ENCODE measurements at regions not wholly inside any gene's neighbourhood (a gene's known extent, or its start where the extent isn't known, plus 50 kb on each side); places are given as distances from the start of the nearest gene placed in this dataset.

DNA sequence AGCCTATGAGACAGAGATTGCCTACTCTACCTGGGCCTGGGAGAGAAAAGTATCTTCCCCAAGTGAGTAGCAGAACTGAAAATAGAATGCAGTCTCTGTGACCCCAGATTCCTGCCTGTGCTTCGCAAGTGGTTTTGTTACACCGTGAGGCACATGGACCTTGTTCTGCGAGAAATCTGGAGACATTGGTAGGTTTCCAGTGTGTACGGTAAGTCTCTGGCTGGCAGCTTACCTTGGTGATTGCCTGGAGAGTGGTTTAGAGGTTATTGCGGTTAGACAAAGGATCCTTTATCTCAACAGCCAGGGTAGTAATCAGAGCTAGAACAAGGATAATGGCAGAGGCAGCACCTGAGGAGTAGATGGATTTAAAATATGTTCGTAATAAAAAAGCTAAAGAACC, 606.0 kb upstream of the GCFC2 start:
- no peak for DNase-seq
- H3K4me1 ChIP-seq = no peaks in the 10 kb centered on the region
- no peak overlapping the region for H3K27ac ChIP-seq
- intact Hi-C loops (cut with DNase I; ENCODE audit: low total_unique reads) = no loop called here
- H3K36me3 ChIP-seq = no peaks in the 10 kb centered on the region
- TF ChIP-seq POLR2A (IDR thresholded peaks at IDR 0.05) = no peak
- TF ChIP-seq, protein P1, sequence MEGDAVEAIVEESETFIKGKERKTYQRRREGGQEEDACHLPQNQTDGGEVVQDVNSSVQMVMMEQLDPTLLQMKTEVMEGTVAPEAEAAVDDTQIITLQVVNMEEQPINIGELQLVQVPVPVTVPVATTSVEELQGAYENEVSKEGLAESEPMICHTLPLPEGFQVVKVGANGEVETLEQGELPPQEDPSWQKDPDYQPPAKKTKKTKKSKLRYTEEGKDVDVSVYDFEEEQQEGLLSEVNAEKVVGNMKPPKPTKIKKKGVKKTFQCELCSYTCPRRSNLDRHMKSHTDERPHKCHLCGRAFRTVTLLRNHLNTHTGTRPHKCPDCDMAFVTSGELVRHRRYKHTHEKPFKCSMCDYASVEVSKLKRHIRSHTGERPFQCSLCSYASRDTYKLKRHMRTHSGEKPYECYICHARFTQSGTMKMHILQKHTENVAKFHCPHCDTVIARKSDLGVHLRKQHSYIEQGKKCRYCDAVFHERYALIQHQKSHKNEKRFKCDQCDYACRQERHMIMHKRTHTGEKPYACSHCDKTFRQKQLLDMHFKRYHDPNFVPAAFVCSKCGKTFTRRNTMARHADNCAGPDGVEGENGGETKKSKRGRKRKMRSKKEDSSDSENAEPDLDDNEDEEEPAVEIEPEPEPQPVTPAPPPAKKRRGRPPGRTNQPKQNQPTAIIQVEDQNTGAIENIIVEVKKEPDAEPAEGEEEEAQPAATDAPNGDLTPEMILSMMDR (IDR thresholded peaks at IDR 0.05) = no peak
- no peaks in the 10 kb centered on the region for H3K27me3 ChIP-seq
- H3K4me3 ChIP-seq = no peak overlapping the region
- no peaks in the 10 kb centered on the region for H3K9me3 ChIP-seq

DNA sequence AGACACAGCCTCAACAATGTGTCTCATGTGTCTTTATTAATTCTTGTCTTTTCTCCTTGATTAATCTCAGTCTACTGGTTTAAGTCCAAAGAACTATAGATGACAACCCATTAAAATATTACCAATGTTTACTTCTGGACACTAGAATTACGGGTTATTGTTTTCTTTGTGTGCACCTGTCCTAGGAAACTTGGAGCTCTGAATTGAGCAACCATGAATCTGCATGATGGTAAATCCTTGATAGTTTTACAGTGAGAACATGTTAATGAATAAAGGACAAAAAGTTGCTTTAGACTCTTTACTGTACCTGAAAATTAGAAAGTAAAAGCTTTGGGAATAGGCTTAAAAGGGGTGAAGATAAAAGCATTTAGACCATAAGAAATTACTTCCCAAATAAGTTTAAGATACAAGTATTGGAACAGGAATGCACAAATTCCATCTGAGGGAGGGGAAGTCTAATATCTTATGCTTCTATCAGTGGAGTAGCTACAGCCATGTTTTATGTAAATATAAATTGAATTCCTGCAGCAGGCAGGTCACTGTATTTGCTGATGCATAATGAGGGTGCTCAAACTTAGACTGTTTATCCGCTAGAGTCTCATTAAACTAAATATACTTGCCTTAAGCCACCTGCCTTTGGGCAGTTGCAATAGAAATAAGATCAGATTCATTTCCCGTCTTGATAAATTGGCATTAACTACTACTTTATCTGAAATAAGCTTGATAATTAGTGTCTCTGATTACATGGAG, 603.7 kb upstream of the GCFC2 start:
- Histone ChIP-seq H3K9me3 (no peaks in the 10 kb centered on the region), H3K27ac (no peak overlapping the region), H3K4me3 (no peak overlapping the region), H3K27me3 (no peaks in the 10 kb centered on the region), H3K4me1 (no peaks in the 10 kb centered on the region), H3K36me3 (no peaks in the 10 kb centered on the region)
- no peak for DNase-seq
- intact Hi-C loops (cut with DNase I; ENCODE audit: low total_unique reads) = no loop called here
- TF ChIP-seq, protein P1 (IDR thresholded peaks at IDR 0.05) = no peak
- no peak for TF ChIP-seq POLR2A (IDR thresholded peaks at IDR 0.05)

DNA sequence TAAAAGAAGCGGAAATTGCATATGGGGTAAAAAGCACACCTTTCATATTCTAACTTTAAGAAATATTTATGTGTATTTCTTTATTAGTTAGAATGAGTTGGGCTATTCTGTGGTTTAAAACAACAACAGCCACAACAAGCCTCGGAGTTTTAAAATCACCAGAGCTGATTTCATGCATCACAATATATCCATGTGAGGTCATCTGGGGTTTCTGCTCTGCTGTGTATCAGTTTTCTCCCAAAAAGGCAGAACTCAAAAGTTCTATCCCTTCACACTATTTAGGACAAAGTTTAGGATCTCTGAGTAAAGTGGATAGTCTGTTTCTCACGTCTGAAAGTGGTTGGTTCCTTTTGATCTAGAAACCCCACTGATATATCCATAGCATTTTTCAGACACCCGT, 601.5 kb upstream of the GCFC2 start:
- DNase-seq = no peak
- Histone ChIP-seq H3K9me3 (no peaks in the 10 kb centered on the region), H3K27ac (no peak overlapping the region), H3K4me1 (no peaks in the 10 kb centered on the region), H3K36me3 (no peaks in the 10 kb centered on the region), H3K27me3 (no peaks in the 10 kb centered on the region), H3K4me3 (no peak overlapping the region)
- intact Hi-C loops (cut with DNase I; ENCODE audit: low total_unique reads) = no loop called here
- TF ChIP-seq, protein P1 (IDR thresholded peaks at IDR 0.05) = no peak
- no peak for TF ChIP-seq POLR2A (IDR thresholded peaks at IDR 0.05)

DNA sequence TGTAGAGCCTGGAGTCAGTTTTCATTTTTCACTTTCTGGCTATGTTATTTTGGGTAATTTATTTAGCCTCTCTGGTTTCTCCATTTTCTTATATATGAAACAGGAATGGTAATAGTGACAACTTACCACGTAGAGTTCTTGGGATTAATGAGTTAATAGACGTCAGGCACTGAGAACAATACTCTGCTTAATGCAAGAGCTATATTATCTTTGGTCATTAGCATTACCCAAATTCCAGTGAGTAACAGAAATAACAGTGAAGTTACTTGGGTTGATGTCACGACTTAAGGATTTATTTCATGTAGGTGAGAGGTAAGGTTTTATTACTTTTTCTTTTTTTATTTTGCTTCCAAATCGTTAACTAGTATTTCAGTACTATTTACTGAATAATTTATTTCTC, 601.0 kb upstream of the GCFC2 start:
- no peaks in the 10 kb centered on the region for H3K9me3 ChIP-seq
- intact Hi-C loops (cut with DNase I; ENCODE audit: low total_unique reads) = no loop called here
- H3K27me3 ChIP-seq = no peaks in the 10 kb centered on the region
- H3K27ac ChIP-seq = no peak overlapping the region
- H3K4me3 ChIP-seq = no peak overlapping the region
- no peaks in the 10 kb centered on the region for H3K36me3 ChIP-seq
- no peaks in the 10 kb centered on the region for H3K4me1 ChIP-seq
- no peak for TF ChIP-seq POLR2A (IDR thresholded peaks at IDR 0.05)
- TF ChIP-seq, protein P1 (IDR thresholded peaks at IDR 0.05) = no peak
- no peak for DNase-seq

DNA sequence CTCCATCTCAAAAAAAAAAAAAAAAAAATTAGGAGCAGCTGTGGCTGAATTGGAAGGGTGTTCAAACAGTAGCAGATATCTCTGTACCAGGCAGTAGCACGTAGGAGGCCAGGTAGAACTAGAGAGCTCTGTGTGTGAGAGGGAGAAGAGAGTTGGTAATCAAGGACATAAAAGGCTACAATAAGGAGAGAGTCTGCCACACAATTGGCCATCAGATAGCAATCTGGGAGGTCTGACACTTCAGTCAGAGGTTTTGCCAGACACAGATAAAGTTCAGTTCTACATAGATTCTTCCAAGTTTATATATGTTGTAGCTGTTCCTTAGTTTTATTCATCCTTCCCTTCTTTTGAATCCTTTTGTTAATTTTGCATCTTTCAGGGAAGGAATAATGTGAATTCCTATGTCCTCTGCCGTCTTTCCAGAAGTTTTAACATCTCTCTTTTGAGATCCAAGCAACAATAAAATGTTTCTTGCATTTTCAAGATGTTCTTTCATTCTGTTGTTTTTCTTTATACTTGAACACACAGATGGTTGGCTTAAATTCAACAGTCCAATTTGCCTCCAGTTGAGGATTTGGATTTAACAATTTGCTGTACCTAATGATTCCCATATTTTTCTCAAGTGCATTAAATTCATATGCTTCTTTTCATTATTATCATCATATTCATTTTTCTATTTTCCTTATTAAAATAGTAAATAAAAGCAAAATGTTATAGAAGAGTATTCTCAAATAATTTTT, 600.3 kb upstream of the GCFC2 start:
- TF ChIP-seq POLR2A (IDR thresholded peaks at IDR 0.05) = no peak
- TF ChIP-seq, protein P1 (IDR thresholded peaks at IDR 0.05) = no peak
- intact Hi-C loops (cut with DNase I; ENCODE audit: low total_unique reads) = no loop called here

More for the DNA sequence above, 600.3 kb upstream of the GCFC2 start:
- H3K4me1 ChIP-seq = no peaks in the 10 kb centered on the region
- H3K27ac ChIP-seq = no peak overlapping the region
- no peaks in the 10 kb centered on the region for H3K27me3 ChIP-seq
- no peak for DNase-seq
- no peak overlapping the region for H3K4me3 ChIP-seq
- H3K36me3 ChIP-seq = no peaks in the 10 kb centered on the region
- H3K9me3 ChIP-seq = no peaks in the 10 kb centered on the region

Measured in uterus (tissue), 3 donors.